HEK293 (cell line): ENCODE measurements at regions not wholly inside any gene's neighbourhood (a gene's known extent, or its start where the extent isn't known, plus 50 kb on each side); places are given as distances from the start of the nearest gene placed in this dataset.
A peak's percentile ranks its signal among the peaks of the same experiment; 100 is the strongest.

Experiments
- CTCF ChIA-PET: fragments of 350-600 bp; formaldehyde crosslinking; extraction: SDS; loops from one replicate; lab custom pipeline; 2021; ENCODE audit warnings: antibody characterized with exemption; lab: Yijun Ruan, JAX
- POLR2A ChIA-PET: fragments of 300-600 bp; formaldehyde crosslinking; extraction: SDS; loops from one replicate; lab custom pipeline; 2020; ENCODE audit warnings: antibody characterized with exemption, inconsistent platforms; lab: Yijun Ruan, JAX
- H3K27ac ChIP-seq: fragments of 200-500 bp; sonication (Bioruptor generic); 2 replicates; pipeline ENCODE4 v1.5.1; 2014; ENCODE audit warnings: low read depth, low read length, control low read depth, inconsistent platforms; ENCODE audit errors: extremely low read depth
- H3K36me3 ChIP-seq, 2 experiments: fragments of 200-500 bp in 1 of 2; sonication (Bioruptor generic) in 1 of 2; 1 replicate in 1 of 2; 2 replicates in 1 of 2; pipeline ENCODE4 v1.5.1; 2014 to 2017; ENCODE audit warnings: inconsistent platforms in 2 of 2, low read length in 2 of 2; ENCODE audit not compliant: control insufficient read depth in 2 of 2, insufficient read depth in 1 of 2
- H3K4me1 ChIP-seq: fragments of 200-500 bp; sonication (Bioruptor generic); 2 replicates; pipeline ENCODE4 v1.5.1; 2014; ENCODE audit warnings: mild to moderate bottlenecking, low read length, inconsistent platforms; ENCODE audit not compliant: control insufficient read depth, insufficient read depth
- H3K4me3 ChIP-seq: 2 replicates; pipeline ENCODE4 v1.5.1; 2011; ENCODE audit warnings: low read depth, mild to moderate bottlenecking, control low read depth, low read length, moderate library complexity
- H3K9me3 ChIP-seq: fragments of 200-500 bp; sonication (Bioruptor generic); 2 replicates; pipeline ENCODE4 v1.5.1; 2014; ENCODE audit warnings: low read depth, low read length, inconsistent platforms; ENCODE audit not compliant: control insufficient read depth, insufficient read depth
- FEZF1 ChIP-seq: fragments of 450-650 bp; formaldehyde crosslinking; IDR thresholded peaks from 2 replicates; pipeline ENCODE4 v1.5.1; 2016; ENCODE audit warnings: missing biosample characterization, missing genetic modification characterization
- GFI1B ChIP-seq: fragments of 450-650 bp; formaldehyde crosslinking; IDR thresholded peaks from 2 replicates; pipeline ENCODE4 v1.5.1; 2016; ENCODE audit warnings: missing biosample characterization, missing genetic modification characterization
- MYNN ChIP-seq: fragments of 450-650 bp; formaldehyde crosslinking; IDR thresholded peaks from 2 replicates; pipeline ENCODE4 v1.5.1; 2016; ENCODE audit warnings: missing biosample characterization, missing genetic modification characterization, borderline replicate concordance
- WT1 ChIP-seq: fragments of 450-650 bp; formaldehyde crosslinking; IDR thresholded peaks from 2 replicates; pipeline ENCODE4 v1.5.1; 2016; ENCODE audit warnings: missing biosample characterization, missing genetic modification characterization
- ZFP41 ChIP-seq: fragments of 450-650 bp; formaldehyde crosslinking; IDR thresholded peaks from 2 replicates; pipeline ENCODE4 v1.5.1; 2016; ENCODE audit warnings: missing biosample characterization, missing genetic modification characterization, borderline replicate concordance
- ZNF10 ChIP-seq: fragments of 450-650 bp; formaldehyde crosslinking; IDR thresholded peaks from 2 replicates; pipeline ENCODE4 v1.5.1; 2017; ENCODE audit warnings: missing biosample characterization, missing genetic modification characterization
- ZNF138 ChIP-seq: fragments of 450-650 bp; formaldehyde crosslinking; IDR thresholded peaks from 2 replicates; pipeline ENCODE4 v1.5.1; 2016; ENCODE audit warnings: missing biosample characterization, missing genetic modification characterization, borderline replicate concordance
- ZNF174 ChIP-seq: fragments of 450-650 bp; formaldehyde crosslinking; IDR thresholded peaks from 2 replicates; pipeline ENCODE4 v1.5.0; 2017; ENCODE audit warnings: missing biosample characterization, mild to moderate bottlenecking, missing genetic modification characterization
- ZNF530 ChIP-seq: fragments of 450-650 bp; formaldehyde crosslinking; IDR thresholded peaks from 2 replicates; pipeline ENCODE4 v1.5.1; 2016; ENCODE audit warnings: low read depth, missing biosample characterization, missing genetic modification characterization
- ZNF571 ChIP-seq: fragments of 450-650 bp; formaldehyde crosslinking; IDR thresholded peaks from 2 replicates; pipeline ENCODE4 v1.5.0; 2017; ENCODE audit warnings: missing biosample characterization, missing genetic modification characterization
- ZNF701 ChIP-seq: fragments of 450-650 bp; formaldehyde crosslinking; IDR thresholded peaks from 2 replicates; pipeline ENCODE4 v1.5.1; 2016; ENCODE audit warnings: missing biosample characterization, missing genetic modification characterization
- ZNF768 ChIP-seq: fragments of 450-650 bp; formaldehyde crosslinking; IDR thresholded peaks from 2 replicates; pipeline ENCODE4 v1.5.1; 2018; ENCODE audit warnings: missing biosample characterization, mild to moderate bottlenecking, missing genetic modification characterization
- TF ChIP-seq, protein P1 (sequence below): fragments of 450-650 bp; formaldehyde crosslinking; IDR thresholded peaks from 2 replicates; pipeline ENCODE4 v1.5.1; 2016; ENCODE audit warnings: missing biosample characterization, missing genetic modification characterization
- TF ChIP-seq, protein P2 (sequence below): IDR thresholded peaks from 2 replicates; pipeline ENCODE4 v1.6.1; 2011; ENCODE audit warnings: mild to moderate bottlenecking, low read depth, low read length, borderline replicate concordance
- TF ChIP-seq, protein P3 (sequence below): fragments of 450-650 bp; formaldehyde crosslinking; IDR thresholded peaks from 2 replicates; pipeline ENCODE4 v1.5.0; 2017; ENCODE audit warnings: missing biosample characterization, missing genetic modification characterization, borderline replicate concordance
- TF ChIP-seq, protein P4 (sequence below): fragments of 450-650 bp; formaldehyde crosslinking; IDR thresholded peaks from 2 replicates; pipeline ENCODE4 v1.5.1; 2016; ENCODE audit warnings: missing biosample characterization, missing genetic modification characterization
- TF ChIP-seq, protein P5 (sequence below): fragments of 450-650 bp; formaldehyde crosslinking; IDR thresholded peaks from 2 replicates; pipeline ENCODE4 v1.5.1; 2016; ENCODE audit warnings: missing biosample characterization, missing genetic modification characterization
- TF ChIP-seq, protein P6 (sequence below): fragments of 450-650 bp; formaldehyde crosslinking; IDR thresholded peaks from 2 replicates; pipeline ENCODE4 v1.5.1; 2017; ENCODE audit warnings: missing biosample characterization, missing genetic modification characterization

DNA sequence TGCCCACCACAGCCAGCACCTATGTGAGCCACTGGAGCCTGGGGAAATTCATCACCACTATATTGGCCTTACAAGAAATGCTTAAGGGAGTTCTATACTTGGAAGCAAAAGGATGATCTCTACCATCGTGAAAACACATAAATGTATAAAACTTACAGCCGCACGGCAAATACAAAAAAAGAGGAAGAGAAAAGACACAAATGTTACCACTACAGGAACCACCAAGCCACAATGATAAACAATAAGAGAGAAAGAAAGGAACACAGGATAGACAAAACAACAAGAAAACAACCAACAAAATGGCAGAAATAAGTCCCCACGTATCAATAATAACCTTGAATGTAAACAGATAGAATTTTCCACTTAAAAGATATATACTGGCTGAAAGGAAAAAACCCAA, 267.5 kb downstream of the TMEM121 start:
- Histone ChIP-seq H3K9me3 (no peaks in the 10 kb centered on the region), H3K36me3 (no peaks in the 10 kb centered on the region), H3K4me3 (no peak overlapping the region), H3K27ac (no peak overlapping the region), H3K4me1 (no peaks in the 10 kb centered on the region)
- no peak for TF ChIP-seq MYNN (tag by site-specific recombination)
- TF ChIP-seq, protein P1, sequence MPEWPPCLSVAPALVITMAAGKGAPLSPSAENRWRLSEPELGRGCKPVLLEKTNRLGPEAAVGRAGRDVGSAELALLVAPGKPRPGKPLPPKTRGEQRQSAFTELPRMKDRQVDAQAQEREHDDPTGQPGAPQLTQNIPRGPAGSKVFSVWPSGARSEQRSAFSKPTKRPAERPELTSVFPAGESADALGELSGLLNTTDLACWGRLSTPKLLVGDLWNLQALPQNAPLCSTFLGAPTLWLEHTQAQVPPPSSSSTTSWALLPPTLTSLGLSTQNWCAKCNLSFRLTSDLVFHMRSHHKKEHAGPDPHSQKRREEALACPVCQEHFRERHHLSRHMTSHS, result no peak
- no peak for TF ChIP-seq ZFP41 (tag by site-specific recombination)
- TF ChIP-seq FEZF1 (tag by site-specific recombination), result no peak
- TF ChIP-seq, protein P2, sequence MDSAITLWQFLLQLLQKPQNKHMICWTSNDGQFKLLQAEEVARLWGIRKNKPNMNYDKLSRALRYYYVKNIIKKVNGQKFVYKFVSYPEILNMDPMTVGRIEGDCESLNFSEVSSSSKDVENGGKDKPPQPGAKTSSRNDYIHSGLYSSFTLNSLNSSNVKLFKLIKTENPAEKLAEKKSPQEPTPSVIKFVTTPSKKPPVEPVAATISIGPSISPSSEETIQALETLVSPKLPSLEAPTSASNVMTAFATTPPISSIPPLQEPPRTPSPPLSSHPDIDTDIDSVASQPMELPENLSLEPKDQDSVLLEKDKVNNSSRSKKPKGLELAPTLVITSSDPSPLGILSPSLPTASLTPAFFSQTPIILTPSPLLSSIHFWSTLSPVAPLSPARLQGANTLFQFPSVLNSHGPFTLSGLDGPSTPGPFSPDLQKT, result no peak
- no peak for TF ChIP-seq ZNF174
- TF ChIP-seq, protein P3, sequence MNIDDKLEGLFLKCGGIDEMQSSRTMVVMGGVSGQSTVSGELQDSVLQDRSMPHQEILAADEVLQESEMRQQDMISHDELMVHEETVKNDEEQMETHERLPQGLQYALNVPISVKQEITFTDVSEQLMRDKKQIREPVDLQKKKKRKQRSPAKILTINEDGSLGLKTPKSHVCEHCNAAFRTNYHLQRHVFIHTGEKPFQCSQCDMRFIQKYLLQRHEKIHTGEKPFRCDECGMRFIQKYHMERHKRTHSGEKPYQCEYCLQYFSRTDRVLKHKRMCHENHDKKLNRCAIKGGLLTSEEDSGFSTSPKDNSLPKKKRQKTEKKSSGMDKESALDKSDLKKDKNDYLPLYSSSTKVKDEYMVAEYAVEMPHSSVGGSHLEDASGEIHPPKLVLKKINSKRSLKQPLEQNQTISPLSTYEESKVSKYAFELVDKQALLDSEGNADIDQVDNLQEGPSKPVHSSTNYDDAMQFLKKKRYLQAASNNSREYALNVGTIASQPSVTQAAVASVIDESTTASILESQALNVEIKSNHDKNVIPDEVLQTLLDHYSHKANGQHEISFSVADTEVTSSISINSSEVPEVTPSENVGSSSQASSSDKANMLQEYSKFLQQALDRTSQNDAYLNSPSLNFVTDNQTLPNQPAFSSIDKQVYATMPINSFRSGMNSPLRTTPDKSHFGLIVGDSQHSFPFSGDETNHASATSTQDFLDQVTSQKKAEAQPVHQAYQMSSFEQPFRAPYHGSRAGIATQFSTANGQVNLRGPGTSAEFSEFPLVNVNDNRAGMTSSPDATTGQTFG (tag by site-specific recombination), result no peak
- no peak for TF ChIP-seq ZNF571 (tag by site-specific recombination)
- TF ChIP-seq, protein P4, sequence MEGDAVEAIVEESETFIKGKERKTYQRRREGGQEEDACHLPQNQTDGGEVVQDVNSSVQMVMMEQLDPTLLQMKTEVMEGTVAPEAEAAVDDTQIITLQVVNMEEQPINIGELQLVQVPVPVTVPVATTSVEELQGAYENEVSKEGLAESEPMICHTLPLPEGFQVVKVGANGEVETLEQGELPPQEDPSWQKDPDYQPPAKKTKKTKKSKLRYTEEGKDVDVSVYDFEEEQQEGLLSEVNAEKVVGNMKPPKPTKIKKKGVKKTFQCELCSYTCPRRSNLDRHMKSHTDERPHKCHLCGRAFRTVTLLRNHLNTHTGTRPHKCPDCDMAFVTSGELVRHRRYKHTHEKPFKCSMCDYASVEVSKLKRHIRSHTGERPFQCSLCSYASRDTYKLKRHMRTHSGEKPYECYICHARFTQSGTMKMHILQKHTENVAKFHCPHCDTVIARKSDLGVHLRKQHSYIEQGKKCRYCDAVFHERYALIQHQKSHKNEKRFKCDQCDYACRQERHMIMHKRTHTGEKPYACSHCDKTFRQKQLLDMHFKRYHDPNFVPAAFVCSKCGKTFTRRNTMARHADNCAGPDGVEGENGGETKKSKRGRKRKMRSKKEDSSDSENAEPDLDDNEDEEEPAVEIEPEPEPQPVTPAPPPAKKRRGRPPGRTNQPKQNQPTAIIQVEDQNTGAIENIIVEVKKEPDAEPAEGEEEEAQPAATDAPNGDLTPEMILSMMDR (tag by site-specific recombination), result no peak
- TF ChIP-seq, protein P5, sequence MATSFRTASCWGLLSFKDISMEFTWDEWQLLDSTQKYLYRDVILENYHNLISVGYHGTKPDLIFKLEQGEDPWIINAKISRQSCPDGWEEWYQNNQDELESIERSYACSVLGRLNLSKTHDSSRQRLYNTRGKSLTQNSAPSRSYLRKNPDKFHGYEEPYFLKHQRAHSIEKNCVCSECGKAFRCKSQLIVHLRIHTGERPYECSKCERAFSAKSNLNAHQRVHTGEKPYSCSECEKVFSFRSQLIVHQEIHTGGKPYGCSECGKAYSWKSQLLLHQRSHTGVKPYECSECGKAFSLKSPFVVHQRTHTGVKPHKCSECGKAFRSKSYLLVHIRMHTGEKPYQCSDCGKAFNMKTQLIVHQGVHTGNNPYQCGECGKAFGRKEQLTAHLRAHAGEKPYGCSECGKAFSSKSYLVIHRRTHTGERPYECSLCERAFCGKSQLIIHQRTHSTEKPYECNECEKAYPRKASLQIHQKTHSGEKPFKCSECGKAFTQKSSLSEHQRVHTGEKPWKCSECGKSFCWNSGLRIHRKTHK (tag by site-specific recombination), result no peak
- TF ChIP-seq ZNF530 (tag by site-specific recombination), result no peak
- TF ChIP-seq ZNF768 (tag by site-specific recombination), result no peak
- POLR2A ChIA-PET, result no interaction called here
- CTCF ChIA-PET, result no interaction called here

DNA sequence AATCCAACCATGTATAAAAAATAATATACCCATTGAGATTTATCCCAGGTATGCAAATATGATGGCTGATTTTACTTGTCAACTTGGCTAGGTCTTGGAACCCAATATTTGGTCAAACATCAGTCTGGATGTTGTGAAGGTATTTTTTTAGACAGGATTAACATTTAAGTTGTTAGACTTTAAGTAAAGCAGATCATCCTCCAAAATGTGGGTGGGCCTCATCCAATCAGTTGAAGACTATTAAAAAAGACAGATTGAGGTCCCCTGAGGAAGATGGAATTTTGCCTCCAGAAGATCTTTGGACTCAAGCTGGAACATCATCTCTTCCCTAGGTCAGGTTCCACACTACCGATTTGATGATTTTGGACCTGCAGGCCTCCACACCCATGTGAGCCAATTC, 271.2 kb downstream of the TMEM121 start:
- H3K4me3 ChIP-seq, result no peak overlapping the region
- ChIA-PET CTCF (no interaction called here), POLR2A (no interaction called here)
- no peak overlapping the region for H3K27ac ChIP-seq
- H3K4me1 ChIP-seq, result no peaks in the 10 kb centered on the region
- H3K9me3 ChIP-seq, result no peaks in the 10 kb centered on the region
- H3K36me3 ChIP-seq, result no peaks in the 10 kb centered on the region
- TF ChIP-seq GFI1B (tag by site-specific recombination) (no peak), WT1 (no peak), ZNF138 (no peak), ZNF10 (tag by site-specific recombination) (peak; percentile 79), ZNF701 (tag by site-specific recombination) (no peak)
- TF ChIP-seq, protein P6, sequence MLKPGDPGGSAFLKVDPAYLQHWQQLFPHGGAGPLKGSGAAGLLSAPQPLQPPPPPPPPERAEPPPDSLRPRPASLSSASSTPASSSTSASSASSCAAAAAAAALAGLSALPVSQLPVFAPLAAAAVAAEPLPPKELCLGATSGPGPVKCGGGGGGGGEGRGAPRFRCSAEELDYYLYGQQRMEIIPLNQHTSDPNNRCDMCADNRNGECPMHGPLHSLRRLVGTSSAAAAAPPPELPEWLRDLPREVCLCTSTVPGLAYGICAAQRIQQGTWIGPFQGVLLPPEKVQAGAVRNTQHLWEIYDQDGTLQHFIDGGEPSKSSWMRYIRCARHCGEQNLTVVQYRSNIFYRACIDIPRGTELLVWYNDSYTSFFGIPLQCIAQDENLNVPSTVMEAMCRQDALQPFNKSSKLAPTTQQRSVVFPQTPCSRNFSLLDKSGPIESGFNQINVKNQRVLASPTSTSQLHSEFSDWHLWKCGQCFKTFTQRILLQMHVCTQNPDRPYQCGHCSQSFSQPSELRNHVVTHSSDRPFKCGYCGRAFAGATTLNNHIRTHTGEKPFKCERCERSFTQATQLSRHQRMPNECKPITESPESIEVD (tag by site-specific recombination), result no peak
